Activated naive CD4-positive, alpha-beta T cell treated with anti-CD3 and anti-CD28 coated beads, Interleukin-2, amount 50 U/mL, for 24 hours (primary cell): ENCODE measurements at regions not wholly inside any gene's neighbourhood (a gene's known extent, or its start where the extent isn't known, plus 50 kb on each side); places are given as distances from the start of the nearest gene placed in this dataset.
"Not testable (repeated sequence)": the region's sequence is repeated elsewhere in the genome, so short reads cannot be mapped to it uniquely, and the experiment has no call there.

Experiments used
- H3K27ac Mint-ChIP-seq: one replicate; pipeline ENCODE4 v1.8.0; 2021; ENCODE audit warnings: mild to moderate bottlenecking, mixed read lengths
- H3K27me3 Mint-ChIP-seq: one replicate; pipeline ENCODE4 v1.8.0; 2021; ENCODE audit warnings: mixed read lengths
- H3K36me3 Mint-ChIP-seq: one replicate; pipeline ENCODE4 v1.8.0; 2021; ENCODE audit warnings: mixed read lengths
- H3K4me1 Mint-ChIP-seq: one replicate; pipeline ENCODE4 v1.8.0; 2021; ENCODE audit warnings: mixed read lengths
- H3K4me3 Mint-ChIP-seq: one replicate; pipeline ENCODE4 v1.8.0; 2021; ENCODE audit warnings: mild to moderate bottlenecking, mixed read lengths
- H3K9me3 Mint-ChIP-seq: one replicate; pipeline ENCODE4 v1.8.0; 2021; ENCODE audit warnings: mixed read lengths

GRCh38 chr2:154961676-154962075 is 263.2 kb downstream of the KCNJ3 start:
- H3K36me3 Mint-ChIP-seq = no peaks in the 10 kb centered on the region
- no peak overlapping the region for H3K27ac Mint-ChIP-seq
- H3K27me3 Mint-ChIP-seq = no peaks in the 10 kb centered on the region
- peaks cover 5% of the 10 kb centered on the region for H3K9me3 Mint-ChIP-seq
- no peaks in the 10 kb centered on the region for H3K4me1 Mint-ChIP-seq
- H3K4me3 Mint-ChIP-seq = no peak overlapping the region

DNA sequence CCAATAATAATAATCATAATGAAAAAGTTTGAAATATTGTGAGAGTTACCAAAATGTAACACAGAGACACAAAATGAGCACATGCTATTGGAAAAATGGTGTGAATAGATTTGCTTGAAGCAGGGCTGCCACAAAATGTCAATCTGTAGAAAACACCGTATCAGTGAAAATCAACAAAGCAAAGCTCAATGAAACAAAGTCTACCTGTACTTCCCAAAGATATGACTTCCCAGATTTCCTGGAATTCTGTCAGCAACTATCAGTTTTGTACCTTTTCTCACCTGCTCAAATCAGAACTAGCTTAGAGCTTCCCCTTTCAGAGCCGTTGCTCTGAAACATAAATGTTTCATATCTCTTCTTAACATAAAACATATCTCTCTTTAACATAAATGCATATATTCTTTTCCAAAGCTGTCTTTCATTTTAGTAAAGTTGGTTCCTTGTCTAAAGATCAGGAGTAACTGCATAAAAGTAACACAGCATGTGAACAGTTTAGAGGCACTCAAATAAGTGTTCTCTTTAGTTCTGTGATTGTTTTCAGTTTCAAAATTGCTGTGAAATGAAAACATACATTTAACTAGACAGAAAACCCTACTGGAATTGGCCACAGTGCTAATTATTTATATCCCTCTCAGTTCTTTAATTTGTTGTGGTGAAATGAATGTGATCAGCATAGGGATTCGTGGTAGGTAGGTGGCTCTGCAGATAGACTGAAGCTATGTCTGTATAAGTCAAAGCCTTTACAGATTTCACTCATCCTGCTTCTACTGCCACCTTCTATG is 262.5 kb downstream of the KCNJ3 start:
- Mint-ChIP-seq H3K27me3 (no peaks in the 10 kb centered on the region), H3K4me3 (no peak overlapping the region), H3K4me1 (no peaks in the 10 kb centered on the region), H3K36me3 (no peaks in the 10 kb centered on the region), H3K9me3 (peaks cover 5% of the 10 kb centered on the region), H3K27ac (no peak overlapping the region)

- H3K4me1 Mint-ChIP-seq = no peaks in the 10 kb centered on the region
- H3K27me3 Mint-ChIP-seq = no peaks in the 10 kb centered on the region
- no peak overlapping the region for H3K4me3 Mint-ChIP-seq
- H3K27ac Mint-ChIP-seq = no peak overlapping the region
- no peaks in the 10 kb centered on the region for H3K9me3 Mint-ChIP-seq
- H3K36me3 Mint-ChIP-seq = no peaks in the 10 kb centered on the region
Observed at GRCh38 chr2:154952346-154952980, 254.0 kb downstream of the KCNJ3 start.

GRCh38 chr2:154947416-154947815 is 248.9 kb downstream of the KCNJ3 start:
- not testable (repeated sequence) for H3K36me3 Mint-ChIP-seq, H3K9me3 Mint-ChIP-seq, H3K4me3 Mint-ChIP-seq

GRCh38 chr2:154945984-154946383 is 247.5 kb downstream of the KCNJ3 start:
- Mint-ChIP-seq H3K27me3 (no peaks in the 10 kb centered on the region), H3K36me3 (no peaks in the 10 kb centered on the region), H3K4me3 (no peak overlapping the region), H3K9me3 (no peaks in the 10 kb centered on the region), H3K4me1 (no peaks in the 10 kb centered on the region), H3K27ac (no peak overlapping the region)

More at GRCh38 chr2:154947416-154947815, 248.9 kb downstream of the KCNJ3 start:
- not testable (repeated sequence) for H3K27ac Mint-ChIP-seq, H3K27me3 Mint-ChIP-seq, H3K4me1 Mint-ChIP-seq

GRCh38 chr2:154941379-154941778 is 242.9 kb downstream of the KCNJ3 start:
- no peaks in the 10 kb centered on the region for H3K27me3 Mint-ChIP-seq
- no peaks in the 10 kb centered on the region for H3K4me1 Mint-ChIP-seq
- H3K4me3 Mint-ChIP-seq = no peak overlapping the region
- H3K9me3 Mint-ChIP-seq = no peaks in the 10 kb centered on the region
- H3K27ac Mint-ChIP-seq = no peak overlapping the region
- H3K36me3 Mint-ChIP-seq = no peaks in the 10 kb centered on the region

DNA sequence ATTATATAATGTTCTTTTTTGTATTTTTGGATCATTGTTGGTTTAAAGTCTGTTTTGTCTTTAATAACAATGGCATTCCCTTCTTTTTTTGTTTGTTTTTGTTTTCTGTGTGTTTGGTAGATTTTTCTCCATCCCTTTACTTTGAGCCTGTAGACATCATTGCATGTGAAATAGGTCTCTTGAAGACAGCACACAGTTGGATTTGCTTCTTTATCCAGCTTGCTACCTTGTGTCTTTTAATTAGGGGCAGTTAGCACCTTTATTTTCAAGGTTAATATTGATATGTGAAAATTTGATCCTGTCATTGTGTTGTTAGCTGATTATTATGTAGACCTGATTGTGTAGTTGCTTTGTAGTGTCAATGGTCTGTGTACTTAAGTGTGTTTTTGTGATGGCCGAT is 235.7 kb downstream of the KCNJ3 start:
- no peaks in the 10 kb centered on the region for H3K4me1 Mint-ChIP-seq
- H3K9me3 Mint-ChIP-seq = peaks cover 17% of the 10 kb centered on the region
- H3K27ac Mint-ChIP-seq = no peak overlapping the region
- no peak overlapping the region for H3K4me3 Mint-ChIP-seq
- H3K27me3 Mint-ChIP-seq = no peaks in the 10 kb centered on the region
- H3K36me3 Mint-ChIP-seq = no peaks in the 10 kb centered on the region

- H3K9me3 Mint-ChIP-seq = no peaks in the 10 kb centered on the region
- no peak overlapping the region for H3K4me3 Mint-ChIP-seq
- no peaks in the 10 kb centered on the region for H3K27me3 Mint-ChIP-seq
- no peaks in the 10 kb centered on the region for H3K36me3 Mint-ChIP-seq
- H3K27ac Mint-ChIP-seq = no peak overlapping the region
- H3K4me1 Mint-ChIP-seq = no peaks in the 10 kb centered on the region
Observed at GRCh38 chr2:154924531-154924930, 226.0 kb downstream of the KCNJ3 start.

DNA sequence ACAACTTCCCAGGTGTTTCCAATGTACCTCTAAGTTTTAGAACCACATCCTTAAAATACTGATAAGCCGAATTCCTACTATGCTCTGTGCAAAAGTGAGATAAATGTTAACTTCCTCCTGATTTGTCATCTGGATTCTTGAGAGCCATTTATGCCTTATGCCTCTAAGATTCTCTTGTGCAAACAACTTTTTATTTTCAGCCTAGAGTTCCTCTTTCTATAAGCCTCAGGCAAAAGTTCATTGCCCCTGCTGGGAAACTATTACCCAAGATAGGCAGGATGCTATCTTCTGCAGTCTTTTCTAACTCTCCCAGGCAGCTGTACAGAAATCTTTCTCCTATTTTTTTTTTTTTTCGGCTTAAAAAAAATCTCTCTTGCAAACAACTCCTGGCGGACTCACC is 216.1 kb downstream of the KCNJ3 start:
- Mint-ChIP-seq H3K27ac (no peak overlapping the region), H3K4me1 (no peaks in the 10 kb centered on the region), H3K36me3 (no peaks in the 10 kb centered on the region), H3K9me3 (no peaks in the 10 kb centered on the region), H3K4me3 (no peak overlapping the region), H3K27me3 (no peaks in the 10 kb centered on the region)

DNA sequence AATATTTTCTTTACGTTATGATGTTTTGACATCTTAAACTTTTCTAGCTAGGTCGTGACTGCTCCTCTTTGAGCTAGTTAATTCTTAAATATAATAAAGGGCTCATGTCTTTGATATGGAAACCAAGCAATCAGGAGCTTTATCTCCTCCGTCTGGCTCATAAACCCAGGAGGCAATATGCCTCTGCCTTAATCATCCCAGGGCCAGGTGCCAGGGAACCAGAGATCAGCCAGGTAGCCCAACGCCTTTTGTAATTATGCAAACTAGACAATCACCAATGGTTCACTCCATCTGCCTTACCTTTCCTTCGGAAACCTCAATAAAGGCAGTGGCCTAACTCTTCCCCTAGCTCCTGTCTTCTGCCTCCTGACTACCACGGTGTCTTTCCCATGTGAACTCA is 213.7 kb downstream of the KCNJ3 start:
- Mint-ChIP-seq H3K36me3 (no peaks in the 10 kb centered on the region), H3K27me3 (no peaks in the 10 kb centered on the region), H3K4me3 (no peak overlapping the region), H3K4me1 (no peaks in the 10 kb centered on the region), H3K9me3 (no peaks in the 10 kb centered on the region), H3K27ac (no peak overlapping the region)

DNA sequence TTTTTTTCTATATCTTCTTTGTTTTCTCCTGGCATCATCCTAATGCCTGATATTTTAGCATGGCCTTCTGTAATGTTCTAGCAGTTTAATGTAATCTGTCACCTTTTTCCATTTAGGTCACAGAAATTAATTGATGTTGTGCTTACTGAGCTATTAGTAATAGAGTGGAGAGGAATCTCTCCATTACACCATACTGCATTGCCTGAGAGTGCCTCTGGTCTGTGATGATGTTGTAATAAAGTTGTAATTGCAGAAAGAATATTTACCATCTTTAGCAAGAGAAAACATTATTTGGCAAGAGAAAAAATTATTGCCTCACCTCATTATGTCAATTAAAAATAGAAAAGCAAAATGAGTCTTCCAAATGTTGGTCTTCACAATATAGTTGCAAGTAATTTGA is 213.2 kb downstream of the KCNJ3 start:
- Mint-ChIP-seq H3K36me3 (no peaks in the 10 kb centered on the region), H3K4me3 (no peak overlapping the region), H3K4me1 (no peaks in the 10 kb centered on the region), H3K27me3 (no peaks in the 10 kb centered on the region), H3K9me3 (no peaks in the 10 kb centered on the region), H3K27ac (no peak overlapping the region)

DNA sequence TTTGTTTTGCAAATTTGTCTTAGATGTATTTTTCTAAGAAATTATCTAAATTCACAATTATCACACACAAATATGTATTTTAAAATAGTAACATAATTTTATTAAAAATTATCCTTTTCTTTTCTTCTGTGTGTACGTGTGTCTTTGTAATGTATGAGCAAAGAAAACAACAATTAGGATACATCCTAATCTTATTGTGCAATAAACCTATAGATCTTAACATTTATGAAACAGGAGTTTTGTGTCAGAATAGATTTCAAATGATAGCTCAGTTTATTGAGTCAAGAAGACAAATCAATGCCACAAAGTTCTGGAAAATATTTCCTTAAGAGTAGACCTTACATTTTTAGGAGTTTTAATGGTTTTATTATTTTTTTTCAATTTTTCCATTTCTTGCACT is 212.2 kb downstream of the KCNJ3 start:
- Mint-ChIP-seq H3K4me1 (no peaks in the 10 kb centered on the region), H3K36me3 (no peaks in the 10 kb centered on the region), H3K9me3 (no peaks in the 10 kb centered on the region), H3K27me3 (no peaks in the 10 kb centered on the region), H3K27ac (no peak overlapping the region), H3K4me3 (no peak overlapping the region)

GRCh38 chr2:154908327-154908726 is 209.8 kb downstream of the KCNJ3 start:
- no peaks in the 10 kb centered on the region for H3K9me3 Mint-ChIP-seq
- H3K27ac Mint-ChIP-seq = no peak overlapping the region
- H3K4me1 Mint-ChIP-seq = no peaks in the 10 kb centered on the region
- H3K27me3 Mint-ChIP-seq = no peaks in the 10 kb centered on the region
- no peak overlapping the region for H3K4me3 Mint-ChIP-seq
- H3K36me3 Mint-ChIP-seq = no peaks in the 10 kb centered on the region
